H9 (cell line): ENCODE measurements at regions not wholly inside any gene's neighbourhood (a gene's known extent, or its start where the extent isn't known, plus 50 kb on each side); places are given as distances from the start of the nearest gene placed in this dataset.

Source experiments
- DNase-seq: peaks from one replicate; pipeline ENCODE4 v3.0.0-alpha.2; 2017
- H2AFZ ChIP-seq: one replicate; pipeline ENCODE4 v1.6.1; 2013; ENCODE audit warnings: mild to moderate bottlenecking, low read length, control low read depth, moderate library complexity
- H2AK5ac ChIP-seq: 2 replicates; pipeline ENCODE4 v1.6.1; 2013; ENCODE audit warnings: low read length, control low read depth, mixed read lengths; ENCODE audit not compliant: insufficient read length
- H2BK120ac ChIP-seq: one replicate; pipeline ENCODE4 v1.6.1; 2013; ENCODE audit warnings: low read depth, mild to moderate bottlenecking, low read length, control low read depth, inconsistent platforms; ENCODE audit not compliant: poor library complexity, severe bottlenecking
- H2BK12ac ChIP-seq: 2 replicates; pipeline ENCODE4 v1.6.1; 2013; ENCODE audit warnings: low read length, control low read depth, mixed read lengths, low read depth; ENCODE audit not compliant: insufficient read length
- H2BK15ac ChIP-seq: 2 replicates; pipeline ENCODE4 v1.6.1; 2013; ENCODE audit warnings: low read depth, low read length, control low read depth
- H2BK20ac ChIP-seq: one replicate; pipeline ENCODE4 v1.6.1; 2013; ENCODE audit warnings: low read depth, mild to moderate bottlenecking, low read length, control low read depth, inconsistent platforms; ENCODE audit not compliant: poor library complexity, severe bottlenecking
- H2BK5ac ChIP-seq: 2 replicates; pipeline ENCODE4 v1.6.1; 2013; ENCODE audit warnings: low read length, control low read depth, mixed read lengths; ENCODE audit not compliant: insufficient read length
- H3K14ac ChIP-seq: 2 replicates; pipeline ENCODE4 v1.6.1; 2013; ENCODE audit warnings: low read length, control low read depth; ENCODE audit not compliant: insufficient read depth
- H3K18ac ChIP-seq: 2 replicates; pipeline ENCODE4 v1.6.1; 2013; ENCODE audit warnings: low read depth, mild to moderate bottlenecking, mixed read lengths, low read length, control low read depth; ENCODE audit not compliant: insufficient read length
- H3K23ac ChIP-seq: 2 replicates; pipeline ENCODE4 v1.6.1; 2013; ENCODE audit warnings: low read length, control low read depth, mixed read lengths, low read depth; ENCODE audit not compliant: insufficient read length
- H3K23me2 ChIP-seq: 2 replicates; pipeline ENCODE4 v1.6.1; 2013; ENCODE audit warnings: low read depth, mild to moderate bottlenecking, mixed read lengths, low read length, control low read depth; ENCODE audit not compliant: insufficient read length, poor library complexity, severe bottlenecking
- H3K27ac ChIP-seq: 2 replicates; pipeline ENCODE4 v1.5.1; 2013; ENCODE audit warnings: low read length, control low read depth, mixed read lengths, low read depth; ENCODE audit not compliant: insufficient read length
- H3K27me3 ChIP-seq: 2 replicates; pipeline ENCODE4 v1.6.1; 2013; ENCODE audit warnings: low read length, control low read depth, inconsistent platforms; ENCODE audit not compliant: insufficient read depth
- H3K4ac ChIP-seq: 2 replicates; pipeline ENCODE4 v1.6.1; 2013; ENCODE audit warnings: low read depth, mild to moderate bottlenecking, control low read depth, inconsistent platforms, low read length, moderate library complexity
- H3K4me1 ChIP-seq: 2 replicates; pipeline ENCODE4 v1.6.1; 2013; ENCODE audit warnings: low read length, control low read depth, inconsistent platforms; ENCODE audit not compliant: insufficient read depth
- H3K4me2 ChIP-seq: 2 replicates; pipeline ENCODE4 v1.6.1; 2013; ENCODE audit warnings: low read length, control low read depth, mixed read lengths; ENCODE audit not compliant: insufficient read length, insufficient read depth
- H3K56ac ChIP-seq: 2 replicates; pipeline ENCODE4 v1.6.1; 2013; ENCODE audit warnings: low read depth, mild to moderate bottlenecking, mixed read lengths, low read length, control low read depth; ENCODE audit not compliant: insufficient read length
- H3K79me1 ChIP-seq: 2 replicates; pipeline ENCODE4 v1.6.1; 2013; ENCODE audit warnings: low read depth, mild to moderate bottlenecking, moderate library complexity, low read length, control low read depth, inconsistent platforms; ENCODE audit not compliant: insufficient read depth, poor library complexity, severe bottlenecking
- H3K79me2 ChIP-seq: 2 replicates; pipeline ENCODE4 v1.6.1; 2013; ENCODE audit warnings: low read length, control low read depth, inconsistent platforms; ENCODE audit not compliant: insufficient read depth
- H3K9ac ChIP-seq: 2 replicates; pipeline ENCODE4 v1.6.1; 2013; ENCODE audit warnings: low read length, control low read depth, mixed read lengths; ENCODE audit not compliant: insufficient read length; ENCODE audit errors: extremely low read depth
- H3K9me3 ChIP-seq: one replicate; pipeline ENCODE4 v1.6.1; 2013; ENCODE audit warnings: low read depth, low read length, inconsistent platforms; ENCODE audit not compliant: control insufficient read depth
- H3T11ph ChIP-seq: one replicate; pipeline ENCODE4 v1.6.1; 2013; ENCODE audit warnings: mild to moderate bottlenecking, low read length, control low read depth, inconsistent platforms
- H4K20me1 ChIP-seq: one replicate; pipeline ENCODE4 v1.6.1; 2013; ENCODE audit not compliant: control insufficient read depth, insufficient read length, insufficient read depth
- H4K5ac ChIP-seq: 2 replicates; pipeline ENCODE4 v1.6.1; 2013; ENCODE audit warnings: low read depth, mild to moderate bottlenecking, mixed read lengths, low read length, control low read depth; ENCODE audit not compliant: insufficient read length
- H4K8ac ChIP-seq: replicated peaks from 2 replicates; pipeline ENCODE4 v1.6.1; 2013; ENCODE audit warnings: low read length, control low read depth, mixed read lengths, low read depth; ENCODE audit not compliant: insufficient read length
- H4K91ac ChIP-seq: 2 replicates; pipeline ENCODE4 v1.6.1; 2013; ENCODE audit warnings: low read depth, mild to moderate bottlenecking, moderate library complexity, mixed read lengths, low read length, control low read depth; ENCODE audit not compliant: insufficient read length
- H3K27ac Mint-ChIP-seq, 3 experiments: 2 replicates in 2 of 3; 3 replicates in 1 of 3; pipeline ENCODE4 v1.8.0; 2020 to 2021; ENCODE audit warnings: mixed read lengths in 3 of 3, mild to moderate bottlenecking in 1 of 3, moderate library complexity in 1 of 3
- H3K27me3 Mint-ChIP-seq: 2 replicates; pipeline ENCODE4 v1.8.0; 2021; ENCODE audit warnings: low read depth, mild to moderate bottlenecking, moderate library complexity, mixed read lengths
- H3K36me3 Mint-ChIP-seq, 3 experiments: 2 replicates in 2 of 3; 3 replicates in 1 of 3; pipeline ENCODE4 v1.8.0; 2020 to 2021; ENCODE audit warnings: low read depth in 3 of 3, mixed read lengths in 3 of 3; ENCODE audit not compliant: insufficient read depth in 1 of 3
- H3K4me1 Mint-ChIP-seq, 2 experiments: 2 replicates each; pipeline ENCODE4 v1.8.0; 2020; ENCODE audit warnings: mixed read lengths in 2 of 2
- H3K4me3 Mint-ChIP-seq, 2 experiments: 2 replicates in 1 of 2; 3 replicates in 1 of 2; pipeline ENCODE4 v1.8.0; 2020 to 2021; ENCODE audit warnings: mild to moderate bottlenecking in 2 of 2, mixed read lengths in 2 of 2, moderate library complexity in 1 of 2
- H3K9me3 Mint-ChIP-seq, 2 experiments: 2 replicates in 1 of 2; 3 replicates in 1 of 2; pipeline ENCODE4 v1.8.0; 2020; ENCODE audit warnings: mild to moderate bottlenecking in 2 of 2, mixed read lengths in 2 of 2, moderate library complexity in 1 of 2
- WGBS: extraction: QIAGEN DNeasy Blood & Tissue Kit; methylation state at CpG from one replicate; pipeline ENCODE4 v1.1.7; 2013; ENCODE audit warnings: missing lambda C conversion rate, low lambda C conversion rate, mixed read lengths; ENCODE audit not compliant: insufficient read length; ENCODE audit errors: extremely low coverage; 5-methylcytosine and 5-hydroxymethylcytosine counted together
- TF ChIP-seq, protein P1 (sequence below): fragments of 200-600 bp; sonication (generic); conservative IDR thresholded peaks from 3 replicates; pipeline ENCODE4 v1.8.0; 2021; ENCODE audit warnings: antibody characterized with exemption, mild to moderate bottlenecking

DNA sequence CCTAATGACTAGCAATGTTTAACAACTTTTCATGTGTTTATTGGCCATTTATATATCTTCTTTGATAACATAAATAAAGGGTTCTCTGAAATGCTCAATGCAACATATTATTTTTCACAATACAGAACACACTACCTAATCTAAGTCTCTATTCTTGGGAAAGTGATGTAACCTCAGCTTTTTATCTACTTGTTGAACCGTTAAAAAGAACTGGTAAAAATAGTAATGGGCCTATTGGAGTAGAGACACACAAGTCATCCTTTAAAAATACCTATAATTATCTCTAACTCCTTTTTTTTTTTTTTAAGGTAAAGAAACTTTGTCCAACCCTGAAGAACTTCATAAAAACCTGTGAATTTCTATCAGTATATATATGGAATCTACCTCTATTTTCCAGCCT is 1067.7 kb upstream of the CELF4 start:
- Histone ChIP-seq H3K56ac (no peak overlapping the region), H3K14ac (no peak overlapping the region), H2AFZ (no peak overlapping the region), H2BK20ac (no peak overlapping the region), H3T11ph (no peak overlapping the region), H4K91ac (no peak overlapping the region), H2BK12ac (no peak overlapping the region), H3K23me2 (no peaks in the 10 kb centered on the region), H3K27me3 (no peaks in the 10 kb centered on the region), H2BK15ac (no peak overlapping the region), H3K18ac (no peak overlapping the region), H2AK5ac (no peak overlapping the region), H4K5ac (no peak overlapping the region), H3K4me2 (no peak overlapping the region), H3K79me2 (no peaks in the 10 kb centered on the region), H2BK120ac (no peak overlapping the region), H3K9me3 (no peaks in the 10 kb centered on the region), H4K20me1 (no peaks in the 10 kb centered on the region), H3K4me1 (no peaks in the 10 kb centered on the region; the same call in 1 of the 2 replicates), H3K23ac (no peak overlapping the region), H3K4ac (no peak overlapping the region), H3K27ac (no peak overlapping the region), H3K79me1 (no peaks in the 10 kb centered on the region), H4K8ac (no peak overlapping the region), H2BK5ac (no peak overlapping the region), H3K9ac (no peak overlapping the region)
- DNase-seq, result no peak
- TF ChIP-seq, protein P1, sequence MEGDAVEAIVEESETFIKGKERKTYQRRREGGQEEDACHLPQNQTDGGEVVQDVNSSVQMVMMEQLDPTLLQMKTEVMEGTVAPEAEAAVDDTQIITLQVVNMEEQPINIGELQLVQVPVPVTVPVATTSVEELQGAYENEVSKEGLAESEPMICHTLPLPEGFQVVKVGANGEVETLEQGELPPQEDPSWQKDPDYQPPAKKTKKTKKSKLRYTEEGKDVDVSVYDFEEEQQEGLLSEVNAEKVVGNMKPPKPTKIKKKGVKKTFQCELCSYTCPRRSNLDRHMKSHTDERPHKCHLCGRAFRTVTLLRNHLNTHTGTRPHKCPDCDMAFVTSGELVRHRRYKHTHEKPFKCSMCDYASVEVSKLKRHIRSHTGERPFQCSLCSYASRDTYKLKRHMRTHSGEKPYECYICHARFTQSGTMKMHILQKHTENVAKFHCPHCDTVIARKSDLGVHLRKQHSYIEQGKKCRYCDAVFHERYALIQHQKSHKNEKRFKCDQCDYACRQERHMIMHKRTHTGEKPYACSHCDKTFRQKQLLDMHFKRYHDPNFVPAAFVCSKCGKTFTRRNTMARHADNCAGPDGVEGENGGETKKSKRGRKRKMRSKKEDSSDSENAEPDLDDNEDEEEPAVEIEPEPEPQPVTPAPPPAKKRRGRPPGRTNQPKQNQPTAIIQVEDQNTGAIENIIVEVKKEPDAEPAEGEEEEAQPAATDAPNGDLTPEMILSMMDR, result no peak
- H3K4me3 Mint-ChIP-seq, result no peak overlapping the region
- peaks cover under 1 to 7% of the 10 kb centered on the region in 2 experiments for H3K9me3 Mint-ChIP-seq
- WGBS, result no CpG with 5 or more reads among the region's 1 CpG
- H3K27ac Mint-ChIP-seq, result no peak overlapping the region
- H3K36me3 Mint-ChIP-seq, result peaks cover 0 to 2% (median 0%) of the 10 kb centered on the region in 3 experiments; a peak in 1 of 7 replicates
- H3K27me3 Mint-ChIP-seq, result peaks cover 1% of the 10 kb centered on the region; the same call in 1 of the 2 replicates
- peaks cover 12 to 14% of the 10 kb centered on the region in 2 experiments for H3K4me1 Mint-ChIP-seq
